K562 (cell line): ENCODE measurements at regions not wholly inside any gene's neighbourhood (a gene's known extent, or its start where the extent isn't known, plus 50 kb on each side); places are given as distances from the start of the nearest gene placed in this dataset.

Experiments used
- ATAC-seq: fragments of 200-7000 bp; cut with Tn5 transposase; 3 replicates; pipeline ENCODE4 v1.9.1; 2020; ENCODE audit warnings: moderate library complexity
- BruUV-seq: library from RNA; stranded (reverse); fragments of 400-500 nt; replicated peaks from 2 replicates; lab custom pipeline; 2021; lab: Mats Ljungman, UMichigan
- CTCF ChIA-PET: fragments of 300-600 bp; formaldehyde crosslinking; extraction: SDS; loops from one replicate; lab custom pipeline; 2021; ENCODE audit warnings: low intra/inter-chr PET ratio; lab: Yijun Ruan, JAX
- POLR2A ChIA-PET: fragments of 300-600, 350-650 bp; sonication (Branson Sonifier 250); formaldehyde crosslinking; extraction: SDS; loops from one replicate; lab custom pipeline; 2021; ENCODE audit warnings: antibody characterized with exemption, inconsistent platforms; lab: Yijun Ruan, JAX
- DNase-seq, 4 experiments: peaks; one replicate each; pipeline versions ENCODE4 v3.0.0 to v3.0.0-alpha.2; 2011 to 2018; ENCODE audit warnings: low spot score in 3 of 4, mixed read lengths in 3 of 4; ENCODE audit errors: extremely low read depth in 1 of 4
- FAIRE-seq: peaks from 2 replicates; lab custom pipeline; 2011; peaks lifted over from hg19 to GRCh38; lab: Jason Lieb, UNC
- H2AFZ ChIP-seq: 2 replicates; pipeline ENCODE4 v1.6.0; 2011; ENCODE audit warnings: low read depth, low read length, control low read depth, inconsistent platforms
- H3K27ac ChIP-seq: fragments of 200-600 bp; 3 replicates; pipeline ENCODE4 v1.8.0; 2011; ENCODE audit warnings: low read depth, mild to moderate bottlenecking, control low read depth, inconsistent platforms, low read length, moderate library complexity, mixed read lengths; ENCODE audit errors: extremely low read depth
- H3K27me3 ChIP-seq, 2 experiments: fragments of 300-600 bp in 1 of 2; 2 replicates in 1 of 2; 3 replicates in 1 of 2; pipeline versions ENCODE4 v1.6.0 to v1.8.0; 2011; ENCODE audit warnings: inconsistent platforms in 2 of 2, low read length in 2 of 2, mild to moderate bottlenecking in 1 of 2, mixed read lengths in 1 of 2, moderate library complexity in 1 of 2; ENCODE audit not compliant: control insufficient read depth in 2 of 2, insufficient read depth in 2 of 2
- H3K36me3 ChIP-seq: fragments of 300-600 bp; 3 replicates; pipeline ENCODE4 v1.8.0; 2011; ENCODE audit warnings: mild to moderate bottlenecking, low read length, inconsistent platforms; ENCODE audit not compliant: control insufficient read depth, insufficient read depth
- H3K4me1 ChIP-seq, 2 experiments: fragments of 200-600 bp in 1 of 2; replicated peaks in 1 of 2; 2 replicates in 1 of 2; 3 replicates in 1 of 2; pipeline versions ENCODE4 v1.5.1 to v1.8.0; 2011; ENCODE audit warnings: inconsistent platforms in 2 of 2, low read length in 2 of 2, mild to moderate bottlenecking in 1 of 2, mixed read lengths in 1 of 2, moderate library complexity in 1 of 2; ENCODE audit not compliant: control insufficient read depth in 2 of 2, insufficient read depth in 2 of 2
- H3K4me2 ChIP-seq: 2 replicates; pipeline ENCODE4 v1.6.1; 2011; ENCODE audit warnings: low read length, control low read depth, inconsistent platforms, mixed read lengths; ENCODE audit not compliant: insufficient read depth
- H3K4me3 ChIP-seq: fragments of 200-600 bp; sonication (generic), shearing (Covaris generic); 2 replicates; pipeline ENCODE4 v1.5.1; 2016; ENCODE audit warnings: control low read depth, inconsistent platforms
- H3K79me2 ChIP-seq: fragments of 200-600 bp; 3 replicates; pipeline ENCODE4 v1.8.0; 2011; ENCODE audit warnings: low read length, inconsistent platforms; ENCODE audit not compliant: control insufficient read depth, insufficient read depth
- H3K9ac ChIP-seq, 2 experiments: 2 replicates each; pipeline versions ENCODE4 v1.6.0 to v1.6.1; 2011; ENCODE audit warnings: low read depth in 2 of 2, low read length in 2 of 2, control low read depth in 1 of 2, inconsistent platforms in 1 of 2, mild to moderate bottlenecking in 1 of 2, mixed read lengths in 1 of 2; ENCODE audit not compliant: insufficient read depth in 1 of 2
- H3K9me1 ChIP-seq: one replicate; pipeline ENCODE4 v1.6.0; 2011; ENCODE audit warnings: inconsistent platforms, mild to moderate bottlenecking, low read length, moderate library complexity; ENCODE audit not compliant: control insufficient read depth, insufficient read depth
- H3K9me3 ChIP-seq: replicated peaks from 2 replicates; pipeline ENCODE4 v1.5.1; 2011; ENCODE audit warnings: low read depth, low read length, inconsistent platforms; ENCODE audit not compliant: control insufficient read depth, insufficient read depth
- H4K20me1 ChIP-seq: replicated peaks from 2 replicates; pipeline ENCODE4 v1.6.1; 2011; ENCODE audit warnings: low read length, inconsistent platforms, mixed read lengths; ENCODE audit not compliant: control insufficient read depth, insufficient read depth
- ARNT ChIP-seq, 2 experiments: fragments of 450-650 bp; IDR thresholded peaks; 2 replicates each; pipeline ENCODE4 v1.6.1; 2016; ENCODE audit warnings: mild to moderate bottlenecking in 1 of 2
- CBX2 ChIP-seq: fragments of 200-600 bp; sonication (generic); IDR thresholded peaks from one replicate; pipeline ENCODE4 v1.6.1; 2012; ENCODE audit warnings: mild to moderate bottlenecking, low read length, inconsistent platforms; ENCODE audit not compliant: insufficient read depth, poor library complexity, severe bottlenecking
- FOXK2 ChIP-seq, 2 experiments: fragments of 450-650 bp; IDR thresholded peaks in 1 of 2; conservative IDR thresholded peaks in 1 of 2; 2 replicates each; pipeline ENCODE4 v1.6.1; 2016; ENCODE audit warnings: low read depth in 2 of 2, mild to moderate bottlenecking in 1 of 2
- FOXO4 ChIP-seq: fragments of 450-650 bp; formaldehyde crosslinking; IDR thresholded peaks from 2 replicates; pipeline ENCODE4 v1.4.0; 2020; ENCODE audit warnings: mild to moderate bottlenecking, moderate library complexity
- KLF16 ChIP-seq: IDR thresholded peaks from 2 replicates; pipeline ENCODE4 v1.6.1; 2016; ENCODE audit warnings: antibody characterized with exemption
- MIER1 ChIP-seq: fragments of 450-650 bp; IDR thresholded peaks from 2 replicates; pipeline ENCODE4 v1.6.1; 2016; ENCODE audit warnings: antibody characterized with exemption, mild to moderate bottlenecking, low read depth
- SMAD4 ChIP-seq: fragments of 250-450 bp; sonication (Bioruptor Pico); conservative IDR thresholded peaks from 2 replicates; pipeline ENCODE4 v1.8.0; 2021; ENCODE audit warnings: inconsistent platforms, mild to moderate bottlenecking, moderate library complexity
- TBL1XR1 ChIP-seq, 2 experiments: IDR thresholded peaks; 2 replicates each; pipeline ENCODE4 v1.6.1; 2012; ENCODE audit warnings: improper control_type of control experiment in 2 of 2, low read length in 2 of 2, mild to moderate bottlenecking in 1 of 2
- TEAD1 ChIP-seq, 2 experiments: fragments of 450-650 bp in 1 of 2; sonication (generic) in 1 of 2; formaldehyde crosslinking; IDR thresholded peaks; 2 replicates each; pipeline versions ENCODE4 v1.4.0 to v1.8.0; 2020 to 2022; ENCODE audit warnings: mild to moderate bottlenecking in 2 of 2, missing genetic modification reagents in 1 of 2
- XRCC3 ChIP-seq: fragments of 450-650 bp; IDR thresholded peaks from 2 replicates; pipeline ENCODE4 v1.6.1; 2017; ENCODE audit warnings: mild to moderate bottlenecking, moderate library complexity
- ZKSCAN1 ChIP-seq: fragments of 150-350 bp; IDR thresholded peaks from 2 replicates; pipeline ENCODE4 v1.6.1; 2016; ENCODE audit warnings: low read depth, low read length
- ZNF277 ChIP-seq: fragments of 250-450 bp; sonication (Bioruptor Pico); IDR thresholded peaks from 2 replicates; pipeline ENCODE4 v1.8.0; 2022; ENCODE audit warnings: inconsistent platforms, mild to moderate bottlenecking, moderate library complexity, borderline replicate concordance
- ZNF282 ChIP-seq: sonication (generic); formaldehyde crosslinking; IDR thresholded peaks from 2 replicates; pipeline ENCODE4 v1.8.1; 2023; ENCODE audit warnings: missing genetic modification reagents
- WGBS: fragments of 100-300 bp; shearing (Covaris generic); methylation state at CpG from one replicate; pipeline ENCODE4 v1.1.6; 2016; ENCODE audit warnings: low coverage, mixed read lengths; ENCODE audit not compliant: insufficient coverage; ENCODE audit errors: missing lambda C conversion rate; 5-methylcytosine and 5-hydroxymethylcytosine counted together
- in situ Hi-C: fragments of 300-500 bp; cut with MboI; formaldehyde crosslinking; loops from 4 replicates; pipeline ENCODE4 v1.15.0; 2018; ENCODE audit warnings: inconsistent platforms, mixed read lengths
- intact Hi-C: fragments of 100-400 bp; cut with micrococcal nuclease; formaldehyde crosslinking; loops from 2 replicates; pipeline ENCODE4 v1.14.2; 2022
- TF ChIP-seq, protein P1 (sequence below): IDR thresholded peaks from 2 replicates; pipeline ENCODE4 v1.6.1; 2012; ENCODE audit warnings: low read depth, low read length, improper control_type of control experiment, borderline replicate concordance
- TF ChIP-seq, protein P2 (sequence below), 3 experiments: fragments of 200-800 bp in 1 of 3; fragments of 250-450 bp in 1 of 3; fragments of 450-650 bp in 1 of 3; sonication (Bioruptor Pico) in 1 of 3; sonication (Bioruptor generic) in 1 of 3; formaldehyde crosslinking in 1 of 3; IDR thresholded peaks; 2 replicates each; pipeline versions ENCODE4 v1.6.1 to v1.8.0; 2016 to 2022; ENCODE audit warnings: mild to moderate bottlenecking in 2 of 3, missing genetic modification characterization in 2 of 3, missing compliant biosample characterization in 1 of 3, moderate library complexity in 1 of 3

DNA sequence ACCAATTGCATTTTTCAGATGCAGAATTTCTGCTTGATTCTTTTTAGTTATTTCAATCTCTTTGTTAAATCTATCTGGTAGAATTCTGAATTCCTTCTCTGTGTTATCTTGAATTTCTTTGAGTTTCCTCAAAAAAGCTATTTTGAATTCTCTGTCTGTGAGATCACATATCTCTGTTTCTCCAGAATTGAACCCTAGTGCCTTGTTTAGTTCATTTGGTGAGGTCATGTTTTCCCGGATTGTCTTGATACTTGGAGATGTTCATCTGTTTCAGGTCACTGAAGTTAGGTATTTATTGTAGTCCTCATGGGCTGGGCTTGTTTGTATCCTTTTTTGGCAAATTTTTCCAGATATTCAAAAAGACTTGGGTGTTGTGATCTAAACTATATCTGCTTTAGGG is 202.9 kb upstream of the SERP2 start:
- no peak for ATAC-seq
- Histone ChIP-seq H3K4me3 (no peak overlapping the region), H3K9me3 (no peaks in the 10 kb centered on the region), H3K79me2 (no peaks in the 10 kb centered on the region), H3K4me1 (no peaks in the 10 kb centered on the region; a peak in 2 of 5 replicates), H3K36me3 (no peaks in the 10 kb centered on the region), H3K4me2 (no peak overlapping the region), H3K27ac (no peak overlapping the region), H3K9ac (no peak overlapping the region), H3K9me1 (no peaks in the 10 kb centered on the region), H3K27me3 (no peaks in the 10 kb centered on the region), H4K20me1 (no peaks in the 10 kb centered on the region), H2AFZ (no peak overlapping the region)
- ChIA-PET CTCF (no interaction called here), POLR2A (no interaction called here)
- no peak for TF ChIP-seq ZNF282 (CRISPR knock-in tag)
- TF ChIP-seq, protein P1, sequence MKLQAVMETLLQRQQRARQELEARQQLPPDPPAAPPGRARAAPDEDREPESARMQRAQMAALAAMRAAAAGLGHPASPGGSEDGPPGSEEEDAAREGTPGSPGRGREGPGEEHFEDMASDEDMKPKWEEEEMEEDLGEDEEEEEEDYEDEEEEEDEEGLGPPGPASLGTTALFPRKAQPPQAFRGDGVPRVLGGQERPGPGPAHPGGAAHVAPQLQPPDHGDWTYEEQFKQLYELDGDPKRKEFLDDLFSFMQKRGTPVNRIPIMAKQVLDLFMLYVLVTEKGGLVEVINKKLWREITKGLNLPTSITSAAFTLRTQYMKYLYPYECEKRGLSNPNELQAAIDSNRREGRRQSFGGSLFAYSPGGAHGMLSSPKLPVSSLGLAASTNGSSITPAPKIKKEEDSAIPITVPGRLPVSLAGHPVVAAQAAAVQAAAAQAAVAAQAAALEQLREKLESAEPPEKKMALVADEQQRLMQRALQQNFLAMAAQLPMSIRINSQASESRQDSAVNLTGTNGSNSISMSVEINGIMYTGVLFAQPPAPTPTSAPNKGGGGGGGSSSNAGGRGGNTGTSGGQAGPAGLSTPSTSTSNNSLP, result no peak
- TF ChIP-seq ZKSCAN1, result no peak
- no peak for TF ChIP-seq XRCC3
- TF ChIP-seq, protein P2, sequence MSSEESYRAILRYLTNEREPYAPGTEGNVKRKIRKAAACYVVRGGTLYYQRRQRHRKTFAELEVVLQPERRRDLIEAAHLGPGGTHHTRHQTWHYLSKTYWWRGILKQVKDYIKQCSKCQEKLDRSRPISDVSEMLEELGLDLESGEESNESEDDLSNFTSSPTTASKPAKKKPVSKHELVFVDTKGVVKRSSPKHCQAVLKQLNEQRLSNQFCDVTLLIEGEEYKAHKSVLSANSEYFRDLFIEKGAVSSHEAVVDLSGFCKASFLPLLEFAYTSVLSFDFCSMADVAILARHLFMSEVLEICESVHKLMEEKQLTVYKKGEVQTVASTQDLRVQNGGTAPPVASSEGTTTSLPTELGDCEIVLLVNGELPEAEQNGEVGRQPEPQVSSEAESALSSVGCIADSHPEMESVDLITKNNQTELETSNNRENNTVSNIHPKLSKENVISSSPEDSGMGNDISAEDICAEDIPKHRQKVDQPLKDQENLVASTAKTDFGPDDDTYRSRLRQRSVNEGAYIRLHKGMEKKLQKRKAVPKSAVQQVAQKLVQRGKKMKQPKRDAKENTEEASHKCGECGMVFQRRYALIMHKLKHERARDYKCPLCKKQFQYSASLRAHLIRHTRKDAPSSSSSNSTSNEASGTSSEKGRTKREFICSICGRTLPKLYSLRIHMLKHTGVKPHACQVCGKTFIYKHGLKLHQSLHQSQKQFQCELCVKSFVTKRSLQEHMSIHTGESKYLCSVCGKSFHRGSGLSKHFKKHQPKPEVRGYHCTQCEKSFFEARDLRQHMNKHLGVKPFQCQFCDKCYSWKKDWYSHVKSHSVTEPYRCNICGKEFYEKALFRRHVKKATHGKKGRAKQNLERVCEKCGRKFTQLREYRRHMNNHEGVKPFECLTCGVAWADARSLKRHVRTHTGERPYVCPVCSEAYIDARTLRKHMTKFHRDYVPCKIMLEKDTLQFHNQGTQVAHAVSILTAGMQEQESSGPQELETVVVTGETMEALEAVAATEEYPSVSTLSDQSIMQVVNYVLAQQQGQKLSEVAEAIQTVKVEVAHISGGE (CRISPR knock-in tag; IDR thresholded peaks at IDR 0.05), result no peak
- TF ChIP-seq FOXK2 (conservative IDR thresholded peaks at IDR 0.05 in 1 of 2, IDR thresholded peaks at IDR 0.05 in 1 of 2; ENCODE audit: low read depth in 2 of 2), result no peak
- TF ChIP-seq MIER1, result no peak
- no peak for TF ChIP-seq ARNT (IDR thresholded peaks at IDR 0.05)
- TF ChIP-seq ZNF277, result no peak
- no peak for TF ChIP-seq TBL1XR1 (IDR thresholded peaks at IDR 0.05; ENCODE audit: low read length in 2 of 2)
- no peak for TF ChIP-seq TEAD1 (CRISPR knock-in tag; IDR thresholded peaks at IDR 0.05)
- no peak for TF ChIP-seq CBX2
- TF ChIP-seq SMAD4, result no peak
- no peak for TF ChIP-seq KLF16
- no peak for TF ChIP-seq FOXO4 (CRISPR knock-in tag)
- intact Hi-C loops, result no loop called here
- in situ Hi-C loops, result no loop called here
- no peak for FAIRE-seq
- 0% methylated on average over 1 of the region's 1 CpG for WGBS
- DNase-seq, result no peak
- no TSS peak for BruUV-seq
